Ishikawa (cell line): ENCODE measurements at regions not wholly inside any gene's neighbourhood (a gene's known extent, or its start where the extent isn't known, plus 50 kb on each side); places are given as distances from the start of the nearest gene placed in this dataset.

Experiments used
- CEBPB ChIP-seq: IDR thresholded peaks from 2 replicates; pipeline ENCODE4 v1.6.1; 2012
- CREB1 ChIP-seq: IDR thresholded peaks from 2 replicates; pipeline ENCODE4 v1.6.1; 2012; ENCODE audit warnings: low read depth
- EGR1 ChIP-seq: IDR thresholded peaks from 2 replicates; pipeline ENCODE4 v1.6.1; 2012
- EP300 ChIP-seq: IDR thresholded peaks from 2 replicates; pipeline ENCODE4 v1.6.1; 2012; ENCODE audit warnings: borderline replicate concordance
- FOXM1 ChIP-seq: IDR thresholded peaks from 2 replicates; pipeline ENCODE4 v1.6.1; 2012; ENCODE audit warnings: low read depth, borderline replicate concordance
- MAX ChIP-seq: IDR thresholded peaks from 2 replicates; pipeline ENCODE4 v1.6.1; 2012
- NFIC ChIP-seq: IDR thresholded peaks from 2 replicates; pipeline ENCODE4 v1.6.1; 2012
- RAD21 ChIP-seq: IDR thresholded peaks from 2 replicates; pipeline ENCODE4 v1.6.1; 2012; ENCODE audit warnings: low read depth
- TAF1 ChIP-seq: IDR thresholded peaks from 2 replicates; pipeline ENCODE4 v1.6.1; 2012; ENCODE audit warnings: low read depth, mild to moderate bottlenecking
- TCF12 ChIP-seq: IDR thresholded peaks from 2 replicates; pipeline ENCODE4 v1.6.1; 2012; ENCODE audit warnings: low read depth
- TEAD4 ChIP-seq: IDR thresholded peaks from 2 replicates; pipeline ENCODE4 v1.6.1; 2012
- USF1 ChIP-seq: IDR thresholded peaks from 2 replicates; pipeline ENCODE4 v1.6.1; 2012
- YY1 ChIP-seq: IDR thresholded peaks from 2 replicates; pipeline ENCODE4 v1.6.1; 2012; ENCODE audit warnings: low read depth
- ZBTB7A ChIP-seq: IDR thresholded peaks from 2 replicates; pipeline ENCODE4 v1.6.1; 2012; ENCODE audit warnings: low read depth
- TF ChIP-seq, protein P1 (sequence below): IDR thresholded peaks from 2 replicates; pipeline ENCODE4 v1.6.1; 2012; ENCODE audit warnings: low read depth, mild to moderate bottlenecking

DNA sequence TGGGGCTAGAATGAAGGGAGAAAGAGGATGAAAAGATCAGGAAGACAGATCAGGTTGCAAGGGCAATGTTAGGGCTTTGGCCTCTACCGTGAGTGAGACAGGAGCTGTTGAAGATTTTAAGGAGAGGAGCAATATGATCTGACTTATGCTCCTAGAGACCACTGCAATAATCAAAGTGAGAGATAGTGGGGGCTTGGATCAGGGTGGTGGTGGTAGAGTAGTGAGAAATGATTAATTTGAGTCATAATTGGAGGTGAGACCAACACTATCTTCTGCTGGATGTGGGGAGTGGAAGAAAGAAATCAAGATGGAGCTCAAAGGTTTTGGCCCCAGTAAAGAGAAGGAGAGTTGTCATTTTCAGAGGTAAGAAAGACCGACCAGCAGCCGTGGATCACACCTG lies 140.7 kb upstream of the TMEM170B start:
- TF ChIP-seq YY1 (no peak), CEBPB (no peak)

- TF ChIP-seq EP300 (peak; percentile 86), CREB1 (no peak), ZBTB7A (0 out of 2 replicates have a peak, but pooled peaks have one; percentile 27), TEAD4 (peak; percentile 74), TCF12 (peak; percentile 80), FOXM1 (peak; percentile 80), NFIC (peak; percentile 69), TAF1 (no peak), EGR1 (no peak), RAD21 (no peak), MAX (peak; percentile 50), CEBPB (no peak), YY1 (peak; percentile 22; the same call in 1 of the 2 replicates), USF1 (no peak)
- TF ChIP-seq, protein P1, sequence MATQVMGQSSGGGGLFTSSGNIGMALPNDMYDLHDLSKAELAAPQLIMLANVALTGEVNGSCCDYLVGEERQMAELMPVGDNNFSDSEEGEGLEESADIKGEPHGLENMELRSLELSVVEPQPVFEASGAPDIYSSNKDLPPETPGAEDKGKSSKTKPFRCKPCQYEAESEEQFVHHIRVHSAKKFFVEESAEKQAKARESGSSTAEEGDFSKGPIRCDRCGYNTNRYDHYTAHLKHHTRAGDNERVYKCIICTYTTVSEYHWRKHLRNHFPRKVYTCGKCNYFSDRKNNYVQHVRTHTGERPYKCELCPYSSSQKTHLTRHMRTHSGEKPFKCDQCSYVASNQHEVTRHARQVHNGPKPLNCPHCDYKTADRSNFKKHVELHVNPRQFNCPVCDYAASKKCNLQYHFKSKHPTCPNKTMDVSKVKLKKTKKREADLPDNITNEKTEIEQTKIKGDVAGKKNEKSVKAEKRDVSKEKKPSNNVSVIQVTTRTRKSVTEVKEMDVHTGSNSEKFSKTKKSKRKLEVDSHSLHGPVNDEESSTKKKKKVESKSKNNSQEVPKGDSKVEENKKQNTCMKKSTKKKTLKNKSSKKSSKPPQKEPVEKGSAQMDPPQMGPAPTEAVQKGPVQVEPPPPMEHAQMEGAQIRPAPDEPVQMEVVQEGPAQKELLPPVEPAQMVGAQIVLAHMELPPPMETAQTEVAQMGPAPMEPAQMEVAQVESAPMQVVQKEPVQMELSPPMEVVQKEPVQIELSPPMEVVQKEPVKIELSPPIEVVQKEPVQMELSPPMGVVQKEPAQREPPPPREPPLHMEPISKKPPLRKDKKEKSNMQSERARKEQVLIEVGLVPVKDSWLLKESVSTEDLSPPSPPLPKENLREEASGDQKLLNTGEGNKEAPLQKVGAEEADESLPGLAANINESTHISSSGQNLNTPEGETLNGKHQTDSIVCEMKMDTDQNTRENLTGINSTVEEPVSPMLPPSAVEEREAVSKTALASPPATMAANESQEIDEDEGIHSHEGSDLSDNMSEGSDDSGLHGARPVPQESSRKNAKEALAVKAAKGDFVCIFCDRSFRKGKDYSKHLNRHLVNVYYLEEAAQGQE, result no peak
These were observed 143.6 kb upstream of the TMEM170B start for GRCh38 chr6:11393713-11394627.

DNA sequence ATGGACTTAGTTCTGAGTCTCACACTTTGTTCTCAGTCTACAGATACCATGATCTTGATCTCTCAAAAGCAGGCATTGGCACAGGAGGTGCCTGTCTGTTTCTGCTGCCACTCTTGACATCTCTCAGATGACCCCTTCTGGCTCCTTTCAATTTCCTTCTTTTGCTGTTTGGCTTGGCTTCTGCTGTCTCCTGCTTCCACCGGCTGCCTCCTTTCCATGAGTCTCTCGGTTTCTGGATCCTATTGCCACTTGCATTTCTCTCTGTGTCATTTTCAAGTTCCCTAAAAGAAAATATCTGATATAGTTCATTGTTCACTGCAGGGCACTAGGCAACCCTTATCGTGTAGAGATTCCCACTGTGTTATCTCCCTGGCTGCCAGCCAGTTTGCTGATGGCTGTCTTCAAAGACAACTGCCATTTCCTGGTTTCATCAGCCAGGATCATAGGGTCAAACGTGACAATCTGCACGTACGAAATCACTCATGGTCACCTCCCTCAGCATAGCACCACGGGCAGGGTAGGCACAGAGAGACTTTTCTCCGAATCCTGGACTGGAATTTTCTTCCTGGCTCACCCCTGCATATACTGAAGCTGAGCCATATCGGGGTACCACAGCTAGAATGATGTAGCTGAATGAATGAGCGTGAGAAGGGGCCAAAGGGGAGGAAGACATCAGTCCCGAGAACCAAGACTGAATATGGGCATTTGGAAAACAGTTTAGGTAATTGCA lies 144.6 kb upstream of the TMEM170B start:
- TF ChIP-seq ZBTB7A (no peak), NFIC (peak; percentile 36)

DNA sequence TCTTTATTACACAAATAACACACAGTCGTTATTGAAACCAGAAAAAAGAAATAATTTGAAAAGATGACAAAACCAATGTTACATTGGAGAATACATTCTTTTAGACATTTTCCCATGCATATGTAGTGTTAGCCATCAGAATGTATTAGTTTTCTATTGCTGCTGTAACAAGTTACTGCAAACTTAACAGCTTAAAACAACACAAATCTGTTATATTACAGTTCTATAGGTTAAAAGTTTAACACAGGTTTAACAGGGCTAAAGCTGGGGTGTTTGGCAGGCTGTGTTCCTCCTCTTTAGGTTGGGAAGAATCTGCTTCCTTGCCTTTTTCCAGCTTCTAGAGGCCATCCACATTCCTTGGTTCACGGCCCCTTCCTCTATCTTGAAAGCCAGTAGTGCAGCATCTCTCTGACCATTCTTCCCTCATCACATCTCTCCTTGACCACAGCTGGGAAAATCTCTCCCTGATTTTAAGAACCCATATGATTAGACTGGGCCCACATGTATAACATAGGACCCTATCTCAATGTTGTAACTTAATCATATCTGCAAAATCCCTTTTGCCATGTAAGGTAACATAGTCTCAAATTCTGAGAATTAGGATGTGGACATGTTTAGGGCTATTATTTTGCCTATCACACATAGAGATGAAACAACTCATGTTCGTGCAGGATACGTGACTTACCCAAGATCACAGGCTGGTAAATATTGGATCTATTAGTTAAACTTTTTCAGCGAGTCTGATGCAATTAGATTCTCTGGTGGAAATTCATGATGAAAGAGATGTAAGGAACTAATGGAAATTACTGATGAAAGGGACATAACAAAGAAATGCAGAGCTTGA lies 145.4 kb upstream of the TMEM170B start:
- TF ChIP-seq TAF1 (no peak), MAX (no peak), EGR1 (no peak), TCF12 (no peak), YY1 (no peak), RAD21 (no peak)

- TF ChIP-seq MAX, result peak; percentile 60
- TF ChIP-seq CREB1, result peak; percentile 45; the same call in 1 of the 2 replicates
- peak; percentile 100 for TF ChIP-seq TCF12
- no peak for TF ChIP-seq TAF1
- TF ChIP-seq FOXM1, result peak; percentile 100
- TF ChIP-seq ZBTB7A, result no peak
- TF ChIP-seq YY1, result peak; percentile 57; the same call in 1 of the 2 replicates
- TF ChIP-seq NFIC, result peak; percentile 99
- TF ChIP-seq EP300, result peak; percentile 100
- no peak for TF ChIP-seq USF1
- TF ChIP-seq TEAD4, result peak; percentile 99
- TF ChIP-seq, protein P1, result no peak
- peak; percentile 93 for TF ChIP-seq CEBPB
- peak; percentile 28 for TF ChIP-seq RAD21
- TF ChIP-seq EGR1, result no peak
These were observed 147.6 kb upstream of the TMEM170B start for GRCh38 chr6:11389977-11390376.
